ENCODE measurements at regions not wholly inside any gene's neighbourhood (a gene's known extent, or its start where the extent isn't known, plus 50 kb on each side); places are given as distances from the start of the nearest gene placed in this dataset.

DNA sequence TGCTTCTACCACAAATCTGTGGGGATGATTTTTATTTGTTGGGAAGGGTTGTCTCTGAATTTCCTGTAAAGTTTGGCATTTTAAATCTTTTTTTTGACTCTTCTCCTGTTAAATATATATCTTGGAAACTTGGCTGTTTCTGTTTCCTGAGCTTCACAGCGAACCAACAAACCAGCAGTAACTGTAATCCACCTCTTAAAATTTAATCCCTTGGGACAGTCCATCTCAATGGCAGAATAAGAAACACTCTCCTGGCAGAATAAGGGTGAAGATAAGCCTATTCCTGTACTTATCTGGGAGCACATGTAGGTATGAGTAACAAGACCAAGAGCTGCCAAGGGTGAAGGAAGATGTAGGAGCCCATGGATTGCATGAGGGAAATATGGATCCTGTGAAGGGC is 73.1 kb upstream of the RPS23 start:
- TF ChIP-seq POLR2A (IDR thresholded peaks at IDR 0.05) = no peak
- TF ChIP-seq EP300 (IDR thresholded peaks at IDR 0.05; ENCODE audit: low read depth) = no peak

Measured in transverse colon (tissue), 1 donor.